Hindlimb muscle (tissue), 1 donor: ENCODE measurements at regions not wholly inside any gene's neighbourhood (a gene's known extent, or its start where the extent isn't known, plus 50 kb on each side); places are given as distances from the start of the nearest gene placed in this dataset.
"Not testable (repeated sequence)": the region's sequence is repeated elsewhere in the genome, so short reads cannot be mapped to it uniquely, and the experiment has no call there.

Experiments
- DNase-seq: peaks from one replicate; pipeline ENCODE4 v3.0.0-alpha.2; 2013

DNA sequence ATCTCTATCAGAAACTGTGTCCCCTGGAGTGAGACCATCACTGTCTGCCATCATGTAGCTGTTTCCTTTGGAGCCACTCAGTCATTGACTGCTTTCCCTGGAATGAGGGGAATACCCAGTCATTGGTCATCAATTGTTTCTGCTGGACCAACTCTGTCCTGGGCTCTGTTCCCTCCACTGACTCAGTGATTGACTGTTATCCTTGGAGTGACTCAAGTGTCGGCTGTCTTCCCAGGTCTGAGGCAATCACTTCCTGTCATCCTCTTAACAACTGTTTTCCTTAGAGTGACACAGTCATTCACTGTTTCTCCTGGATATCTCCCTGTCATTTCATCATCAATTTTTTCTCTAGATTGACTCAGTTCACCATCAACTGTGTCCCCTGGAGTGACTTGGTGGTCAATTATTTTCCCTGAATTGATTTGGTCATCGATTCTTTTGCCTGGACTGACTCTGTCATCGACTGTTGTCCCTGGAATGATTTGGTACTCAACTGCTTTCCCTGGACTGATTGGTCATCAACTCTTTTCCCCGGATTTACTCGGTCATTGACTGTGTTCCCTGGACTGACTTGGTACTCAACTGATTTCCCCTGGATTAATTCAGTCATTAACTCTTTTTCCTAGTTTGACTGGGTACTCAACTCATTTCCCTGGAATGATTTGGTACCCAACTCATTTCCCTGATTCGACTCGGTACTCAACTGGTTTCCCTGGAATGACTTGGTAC, 327.9 kb upstream of the VCX start:
- DNase-seq, result no peak

DNA sequence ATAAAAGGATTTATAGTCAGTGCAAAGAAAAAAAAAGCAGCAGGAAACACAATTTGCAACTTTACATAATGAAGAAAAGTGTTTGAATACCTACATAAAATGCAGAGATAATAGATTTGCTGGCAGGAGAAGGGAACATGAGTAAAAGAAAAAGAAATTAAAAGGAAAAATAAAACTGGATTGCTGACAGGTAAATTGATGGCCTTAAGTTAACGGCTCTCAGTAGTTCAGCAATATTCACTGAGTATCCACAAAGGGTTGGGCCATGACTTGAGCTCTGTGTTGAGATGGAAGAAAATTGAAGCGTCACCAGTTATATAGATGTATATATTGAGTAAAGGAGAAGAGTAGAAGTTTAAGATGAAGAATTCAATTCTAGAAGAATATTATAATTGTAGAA, 330.1 kb upstream of the VCX start:
- no peak for DNase-seq

DNA sequence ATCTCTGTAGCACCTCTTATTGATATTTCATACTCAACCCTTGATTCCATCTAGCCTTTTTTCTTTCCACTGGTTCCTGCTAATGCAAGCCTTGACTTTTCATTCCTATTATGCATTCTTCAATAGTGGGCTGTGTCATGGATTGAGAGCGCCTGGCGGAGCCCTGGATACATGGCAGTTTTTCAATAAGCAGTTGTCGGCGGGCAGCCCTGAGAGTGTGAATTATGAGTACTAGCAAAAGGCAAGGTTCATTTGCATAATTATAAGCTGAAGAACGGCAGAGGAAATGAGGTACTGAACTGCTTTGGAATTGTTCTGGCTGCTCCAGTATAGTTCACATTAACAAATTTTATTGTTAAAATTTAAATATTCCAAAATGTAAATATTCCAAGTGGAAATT, 339.7 kb upstream of the VCX start:
- DNase-seq, result no peak

GRCh38 chrX:7500386-7500785, 342.6 kb upstream of the VCX start:
- no peak for DNase-seq

- DNase-seq, result no peak
Observed at GRCh38 chrX:7486505-7486904, 338.6 kb upstream of the PUDP start.

DNA sequence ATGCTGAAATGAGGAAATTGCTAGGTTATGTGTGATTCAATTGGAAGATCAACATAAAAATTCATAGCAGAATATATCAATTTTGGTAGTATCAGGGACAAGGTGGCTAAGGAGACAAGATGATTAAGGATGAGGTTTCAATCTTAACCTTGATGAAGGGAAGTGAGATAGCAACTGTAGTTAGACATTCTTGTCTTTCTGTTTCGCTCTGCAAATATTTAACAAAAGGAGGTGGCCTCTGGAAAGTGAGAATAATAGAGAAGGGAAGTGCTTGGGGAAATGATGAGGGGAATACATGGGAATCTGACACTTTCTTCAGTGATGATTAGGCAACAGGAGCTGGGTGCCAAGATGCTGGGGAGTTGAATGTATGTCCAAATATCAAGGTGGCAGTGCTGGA, 337.1 kb upstream of the PUDP start:
- no peak for DNase-seq

DNA sequence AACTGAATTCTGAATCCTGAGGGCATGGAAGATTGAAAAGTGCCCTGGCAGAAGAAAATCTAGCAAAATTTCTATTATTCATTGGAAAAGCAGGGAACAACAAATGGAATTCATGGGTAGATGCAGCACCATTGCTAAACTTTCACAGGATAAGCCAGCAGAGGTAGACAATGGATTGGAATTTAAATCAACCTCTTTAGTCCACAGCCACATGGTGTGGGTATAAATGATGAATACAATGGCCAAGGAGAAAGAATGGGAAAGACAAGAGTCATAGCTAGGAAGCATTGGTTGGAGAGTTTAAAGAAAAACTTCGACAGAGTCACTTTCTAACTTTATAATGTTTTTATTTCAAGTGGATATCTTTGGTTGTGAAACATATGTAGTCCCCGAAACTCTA, 332.8 kb upstream of the PUDP start:
- DNase-seq, result no peak

- DNase-seq, result no peak
Observed at GRCh38 chrX:7462110-7462509, 314.2 kb upstream of the PUDP start.

- not testable (repeated sequence) for DNase-seq
Observed at GRCh38 chrX:7461051-7461450, 313.1 kb upstream of the PUDP start.

- no peak for DNase-seq
Observed at GRCh38 chrX:7447801-7448499, 300.0 kb upstream of the PUDP start.

- DNase-seq, result no peak
Observed at GRCh38 chrX:7446815-7447214, 298.9 kb upstream of the PUDP start.

GRCh38 chrX:7444967-7445366, 297.0 kb upstream of the PUDP start:
- DNase-seq, result no peak

DNA sequence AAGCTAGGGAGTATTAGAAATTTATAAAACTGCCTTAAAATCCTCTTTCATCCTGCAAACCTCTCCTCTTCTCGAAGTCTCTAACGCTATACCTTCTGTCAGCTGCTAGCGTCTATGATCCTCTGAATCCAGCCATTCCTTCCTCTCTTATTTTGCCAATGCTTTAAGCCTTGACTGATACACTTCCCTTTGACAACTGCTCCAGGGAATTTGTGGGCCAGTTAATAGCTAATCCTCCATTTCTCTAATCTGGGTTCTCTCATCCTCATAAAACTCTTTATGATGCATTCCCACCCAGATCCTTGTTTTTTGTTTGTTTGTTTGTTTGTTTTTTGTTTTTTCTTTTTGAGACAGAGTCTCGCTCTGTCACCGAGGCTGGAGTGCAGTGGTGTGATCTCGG, 293.6 kb upstream of the PUDP start:
- DNase-seq, result no peak

GRCh38 chrX:7435822-7436221, 287.9 kb upstream of the PUDP start:
- DNase-seq, result no peak

- DNase-seq, result no peak
Observed at GRCh38 chrX:7432901-7433300, 284.9 kb upstream of the PUDP start.

DNA sequence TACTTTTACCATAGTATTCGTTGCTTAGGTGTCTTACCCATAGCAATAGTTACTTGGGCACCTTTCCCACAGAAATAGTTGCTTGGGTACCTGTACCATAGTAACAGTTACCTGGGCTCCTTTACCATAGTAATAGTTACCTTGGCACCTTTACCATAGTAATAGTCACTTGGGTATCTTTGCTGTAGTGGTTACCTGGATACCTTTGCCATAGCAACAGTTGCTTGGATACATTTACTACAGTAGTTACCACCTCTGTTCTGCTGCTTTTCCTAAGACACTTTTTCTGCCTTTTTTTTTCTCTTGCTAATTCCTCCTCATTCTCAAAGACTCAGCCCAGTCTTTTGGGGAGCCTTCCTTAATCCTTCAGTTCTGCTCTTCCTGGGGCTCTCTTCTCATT, 272.8 kb upstream of the PUDP start:
- DNase-seq, result no peak

GRCh38 chrX:7414753-7415152, 266.8 kb upstream of the PUDP start:
- no peak for DNase-seq

GRCh38 chrX:7412840-7413239, 264.9 kb upstream of the PUDP start:
- DNase-seq, result no peak

GRCh38 chrX:7409866-7410265, 261.9 kb upstream of the PUDP start:
- no peak for DNase-seq

GRCh38 chrX:7399373-7399772, 251.4 kb upstream of the PUDP start:
- no peak for DNase-seq

DNA sequence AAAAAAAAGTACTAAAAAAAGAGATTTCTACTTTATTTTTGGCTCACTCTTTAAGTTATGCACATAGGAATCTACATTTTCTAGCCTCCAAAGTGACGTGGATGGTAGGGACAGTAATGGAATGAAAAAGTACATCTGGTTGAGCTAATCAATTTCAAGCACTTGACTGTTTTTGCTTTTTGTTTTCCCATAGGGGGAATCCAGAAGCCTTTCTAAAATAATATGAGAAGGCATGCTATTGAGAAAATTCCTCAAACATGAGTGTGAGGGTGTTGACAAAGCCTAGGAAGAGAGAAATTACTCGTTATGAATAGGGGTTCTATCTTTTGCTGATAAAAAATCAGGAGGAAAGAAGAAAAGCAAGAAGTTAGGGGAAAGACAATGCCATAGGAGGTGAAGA, 242.5 kb upstream of the PUDP start:
- DNase-seq, result no peak

DNA sequence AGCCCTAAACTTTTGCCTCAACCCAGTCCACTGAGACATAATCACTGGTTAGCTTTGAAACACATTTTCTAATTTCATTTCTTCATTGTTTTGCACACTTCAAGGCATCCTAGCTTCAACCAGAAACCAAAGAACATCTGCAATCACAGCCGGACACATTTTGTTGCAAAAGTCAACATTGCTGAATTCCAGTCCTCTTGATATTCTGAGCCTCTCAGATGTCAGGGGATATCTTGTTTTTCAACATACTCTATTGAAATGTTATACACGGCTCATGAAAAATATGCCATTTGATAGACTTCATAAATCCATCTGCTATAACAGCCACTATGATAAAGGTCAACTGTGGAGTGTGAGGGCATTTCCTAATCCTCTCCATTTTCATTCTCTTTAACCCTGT, 241.6 kb upstream of the PUDP start:
- no peak for DNase-seq

- no peak for DNase-seq
Observed at GRCh38 chrX:7385131-7385530, 237.2 kb upstream of the PUDP start.

GRCh38 chrX:7378406-7378805, 230.5 kb upstream of the PUDP start:
- DNase-seq, result no peak
